SHP77 (cell line): ENCODE measurements at regions not wholly inside any gene's neighbourhood (a gene's known extent, or its start where the extent isn't known, plus 50 kb on each side); places are given as distances from the start of the nearest gene placed in this dataset.
"Not testable (repeated sequence)": the region's sequence is repeated elsewhere in the genome, so short reads cannot be mapped to it uniquely, and the experiment has no call there.

ENCODE experiments used
- DNase-seq, 2 experiments: peaks; one replicate each; lab custom pipeline; 2025; lab: John Stamatoyannopoulos, UW

DNA sequence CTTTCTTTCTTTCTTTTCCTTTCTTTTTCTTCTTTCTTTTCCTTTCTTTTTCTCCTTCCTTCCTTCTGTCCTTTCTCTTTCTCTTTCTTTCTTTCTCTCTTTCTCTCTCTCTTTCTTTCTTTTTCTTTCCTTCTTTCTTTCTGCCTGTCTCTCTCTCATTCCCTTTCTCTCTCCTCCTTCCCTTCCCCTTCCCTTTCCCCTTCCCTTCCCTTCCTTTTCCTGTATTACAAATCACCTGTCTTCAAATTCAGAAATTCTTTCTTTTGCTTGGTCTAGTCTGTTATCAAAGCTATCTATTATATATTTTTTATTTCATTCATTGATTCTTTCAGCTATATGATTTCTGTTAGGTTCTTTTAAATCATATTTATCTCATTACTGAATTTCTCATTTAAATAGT lies 315.2 kb upstream of the NOX3 start:
- DNase-seq = no peak

DNA sequence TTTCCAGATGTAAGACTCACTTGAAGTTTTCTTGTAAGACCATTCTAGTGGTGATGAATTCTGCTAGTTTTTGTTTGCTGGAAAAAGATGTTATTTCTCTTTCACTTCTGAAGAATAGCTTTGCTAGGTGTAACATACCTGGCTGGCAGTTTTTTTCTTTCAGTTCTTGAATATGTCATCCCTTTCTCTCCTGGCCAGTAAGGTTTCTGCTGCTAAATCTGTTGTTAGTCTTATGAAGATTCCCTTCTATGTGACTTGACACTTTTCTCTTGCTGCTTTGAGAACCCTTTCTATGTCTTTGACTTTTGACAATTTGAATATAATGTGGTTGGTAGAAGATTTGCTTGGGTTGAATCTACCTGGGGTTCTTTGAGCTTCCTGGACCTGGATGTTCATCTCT lies 314.7 kb upstream of the NOX3 start:
- no peak for DNase-seq

DNA sequence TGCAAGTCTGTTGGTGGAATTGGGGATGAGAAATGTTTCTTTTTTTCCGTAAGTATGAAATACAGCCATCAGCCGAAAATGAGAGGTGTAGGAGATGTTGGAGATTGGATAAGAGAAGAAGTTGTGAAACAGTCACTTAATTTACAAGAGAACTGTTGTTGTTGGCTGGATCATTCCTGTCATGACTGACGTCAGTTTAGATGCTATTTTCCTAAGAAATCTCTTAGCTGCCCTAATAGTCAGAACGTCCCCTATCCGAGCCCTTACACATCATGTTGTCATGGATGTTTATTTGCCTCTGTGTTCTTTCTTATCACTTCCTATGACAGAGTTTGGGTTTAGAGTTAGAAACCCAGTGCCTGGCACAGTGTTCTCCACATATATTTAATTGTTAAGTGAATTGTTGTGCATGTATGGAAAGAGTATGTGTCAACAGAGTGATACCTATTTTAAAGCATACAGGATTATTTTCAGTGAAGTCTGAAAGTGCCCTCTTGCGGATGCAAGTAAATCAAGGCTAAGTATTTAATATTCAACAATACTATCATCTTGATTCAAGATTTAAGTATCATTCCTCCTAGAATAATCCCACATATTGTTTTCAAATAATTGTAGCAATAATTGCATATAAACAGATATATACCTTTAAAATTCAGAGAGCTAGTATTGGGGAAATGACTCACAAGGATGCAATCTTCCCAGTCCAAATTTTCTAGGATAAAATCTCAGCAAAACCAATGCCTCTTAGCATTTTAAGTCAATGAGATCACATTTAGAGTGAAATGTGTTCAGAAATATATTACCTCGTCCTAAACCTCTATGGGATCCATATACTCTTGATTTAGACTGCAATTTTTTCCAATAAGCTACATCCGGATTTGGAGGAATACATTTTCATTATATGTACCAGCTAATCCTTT lies 309.9 kb upstream of the NOX3 start:
- DNase-seq = no peak

DNA sequence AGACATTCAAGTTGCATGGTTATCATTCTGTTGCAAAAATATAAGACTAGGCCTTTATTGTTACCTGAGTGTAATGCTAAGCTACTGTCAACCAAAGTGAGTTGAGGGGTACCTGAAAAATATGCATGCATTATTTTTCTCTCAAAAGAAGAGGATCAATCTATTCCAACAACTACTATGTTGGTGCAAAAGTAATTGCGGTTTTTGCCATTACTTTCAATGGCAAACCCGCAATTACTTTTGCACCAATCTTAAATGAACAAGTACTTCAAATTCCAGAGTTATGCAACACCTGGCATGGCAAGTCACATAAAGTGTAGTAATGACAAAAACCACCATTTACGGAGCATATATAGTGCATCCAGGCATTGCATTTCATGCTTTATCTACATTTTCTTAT lies 307.0 kb upstream of the NOX3 start:
- DNase-seq = no peak

DNA sequence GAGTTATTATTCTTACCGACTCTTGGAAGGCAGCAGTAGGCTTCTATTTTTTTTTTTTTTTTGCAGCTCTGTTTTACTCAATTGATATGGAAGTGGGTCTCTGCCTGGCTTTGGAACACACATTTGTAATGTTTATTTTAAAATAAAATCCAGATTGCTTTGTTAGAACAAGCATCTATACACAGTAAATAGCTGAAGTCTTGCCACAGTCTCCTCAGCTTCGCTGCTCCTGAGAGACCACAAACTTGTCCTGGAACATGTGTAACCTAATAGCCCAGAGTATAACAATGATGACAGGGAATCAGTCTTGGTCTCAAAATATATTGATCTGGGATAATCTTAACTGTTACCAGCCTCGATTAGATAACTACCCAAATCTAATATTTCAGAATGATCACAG lies 299.8 kb upstream of the NOX3 start:
- no peak for DNase-seq

DNA sequence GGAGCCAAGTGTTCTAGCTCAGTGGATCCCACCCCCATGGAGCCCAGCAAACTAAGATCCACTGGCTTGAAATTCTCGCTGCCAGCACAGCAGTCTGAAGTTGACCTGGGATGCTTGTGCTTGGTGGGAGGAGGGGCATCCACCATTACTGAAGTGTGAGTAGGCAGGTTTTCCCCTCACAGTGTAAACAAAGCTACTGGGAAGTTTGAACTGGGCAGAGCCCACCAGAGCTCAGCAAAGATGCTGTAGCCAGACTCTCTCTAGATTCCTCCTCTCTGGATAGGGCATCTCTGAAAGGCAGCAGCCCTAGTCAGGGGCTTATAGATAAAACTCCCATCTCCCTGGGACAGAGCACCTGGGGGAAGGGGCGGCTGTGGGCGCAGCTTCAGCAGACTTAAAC lies 293.1 kb upstream of the NOX3 start:
- not testable (repeated sequence) for DNase-seq

DNA sequence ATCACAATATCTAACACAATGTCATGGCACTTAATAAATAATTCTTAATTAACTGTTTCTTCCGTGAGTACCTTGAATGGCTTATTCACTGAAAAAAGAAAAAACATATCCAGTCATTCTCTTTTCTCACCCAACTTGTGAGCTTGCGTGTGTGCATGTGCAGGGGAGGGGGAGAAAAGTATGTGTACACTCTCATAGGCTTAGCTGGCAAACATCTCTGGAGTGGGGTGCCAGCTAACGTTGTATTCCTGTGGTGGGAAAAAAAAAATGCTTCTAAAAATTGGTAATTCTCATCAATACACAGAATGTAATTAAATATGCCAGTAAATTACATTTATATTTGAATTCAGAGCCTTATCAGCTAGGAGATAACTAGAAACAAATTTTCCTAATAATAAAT lies 291.9 kb upstream of the NOX3 start:
- no peak for DNase-seq

DNA sequence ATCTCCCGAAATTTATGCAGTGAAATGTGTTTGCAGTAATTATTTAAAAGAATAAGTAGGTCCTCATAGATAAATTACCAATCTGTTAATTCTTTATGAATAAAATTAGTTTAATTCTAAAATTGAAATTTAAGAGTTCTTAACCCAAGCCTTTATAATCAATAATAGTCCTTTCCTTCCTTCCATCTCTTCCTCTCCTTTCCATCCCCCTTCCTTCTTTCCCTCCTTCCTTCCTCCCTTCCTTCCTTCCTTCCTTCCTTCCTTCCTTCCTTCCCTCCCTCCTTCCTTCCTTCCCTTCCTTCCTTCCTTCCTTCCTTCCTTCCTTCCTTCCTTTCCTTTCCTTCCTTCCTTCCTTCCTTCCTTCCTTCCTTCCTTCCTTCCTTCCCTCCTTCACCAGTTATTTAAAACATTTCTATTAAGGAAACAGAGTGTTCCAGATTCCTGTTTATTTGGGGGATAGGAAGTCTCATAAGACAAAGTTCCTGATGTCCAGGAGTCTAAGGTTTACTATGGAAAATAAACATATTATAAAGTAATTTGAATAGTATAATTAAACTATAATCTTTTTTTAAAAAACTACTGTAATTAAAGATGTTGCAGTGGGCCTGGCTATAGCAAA lies 285.3 kb upstream of the NOX3 start:
- no peak for DNase-seq

DNA sequence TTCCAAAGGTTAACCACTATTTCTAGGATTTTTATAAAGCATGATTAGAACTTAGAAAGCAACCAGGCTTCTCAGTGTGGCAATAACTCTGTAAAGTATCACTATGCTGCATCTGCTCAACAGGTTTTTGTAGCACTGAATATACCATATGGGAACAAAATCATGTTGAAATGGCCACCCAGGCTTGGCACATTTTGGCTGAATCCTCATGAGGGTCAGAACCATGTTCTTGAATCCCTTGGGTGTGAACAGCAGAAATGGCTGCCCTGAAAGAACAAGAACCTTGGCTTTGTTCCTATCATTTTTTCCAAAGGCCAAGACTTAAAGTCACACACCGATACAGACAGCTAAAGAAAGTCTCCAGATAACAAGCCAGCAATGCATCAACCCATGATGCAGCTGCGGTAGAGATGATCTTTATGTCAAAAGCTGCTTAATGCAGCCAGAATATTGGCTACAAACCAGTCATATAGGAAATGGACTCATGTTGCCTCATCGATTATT lies 283.0 kb upstream of the NOX3 start:
- no peak for DNase-seq

DNA sequence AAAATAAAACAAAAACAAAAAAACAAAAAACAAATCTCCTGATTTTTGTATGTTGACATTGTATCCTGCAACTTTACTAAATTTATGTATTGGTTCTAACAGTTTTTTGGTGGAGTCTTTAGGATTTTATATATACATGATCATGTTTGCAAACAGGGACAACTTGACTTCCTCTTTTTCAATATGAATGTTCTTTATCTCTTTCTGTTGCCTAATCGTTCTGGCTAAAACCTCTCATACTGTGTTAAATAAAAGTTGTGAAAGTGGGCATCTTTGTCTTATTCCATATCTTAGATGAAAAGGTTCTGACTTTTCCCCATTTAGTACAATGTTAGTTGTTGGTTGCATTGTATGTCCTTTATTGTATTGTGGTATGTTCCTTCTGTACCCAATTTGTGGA lies 261.7 kb upstream of the NOX3 start:
- DNase-seq = no peak

DNA sequence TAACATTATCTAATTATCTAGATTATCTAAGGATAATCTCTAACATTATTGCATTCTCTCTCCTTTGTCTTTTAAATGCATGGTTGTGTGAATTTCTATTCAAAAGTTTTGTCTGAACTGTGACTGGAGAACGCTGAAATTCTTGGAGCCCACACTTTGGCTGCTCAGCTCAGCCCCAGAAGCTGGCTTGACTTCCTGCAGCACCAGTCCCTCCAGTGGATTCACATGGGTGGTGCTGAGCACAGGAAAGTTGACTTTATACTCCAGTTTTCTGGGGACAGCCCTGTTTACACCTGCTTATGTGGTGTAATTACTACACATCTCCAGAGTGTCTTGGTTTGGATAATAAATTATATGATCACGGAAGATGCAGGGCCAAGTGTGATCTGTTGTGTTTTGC lies 255.1 kb upstream of the NOX3 start:
- no peak for DNase-seq

DNA sequence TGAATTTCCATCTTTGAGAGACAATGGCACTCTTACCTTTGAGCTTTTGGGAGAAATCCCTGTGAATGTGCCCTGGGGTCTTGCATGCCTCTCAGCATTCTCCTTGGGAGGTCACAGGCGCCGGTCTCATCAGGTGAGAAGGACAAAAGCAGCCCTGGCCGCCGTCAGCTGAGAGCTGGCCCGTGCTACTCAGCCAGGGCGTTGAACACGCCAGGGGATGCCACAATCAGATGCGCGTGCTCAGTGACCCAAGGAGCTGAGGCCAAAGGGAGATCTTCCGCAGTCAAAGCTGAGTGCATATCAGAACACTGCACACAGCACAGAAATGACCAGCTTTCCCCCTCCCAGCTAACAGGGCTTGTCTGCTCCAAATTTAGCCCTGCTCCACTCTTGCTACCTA lies 253.6 kb upstream of the NOX3 start:
- DNase-seq = no peak

DNA sequence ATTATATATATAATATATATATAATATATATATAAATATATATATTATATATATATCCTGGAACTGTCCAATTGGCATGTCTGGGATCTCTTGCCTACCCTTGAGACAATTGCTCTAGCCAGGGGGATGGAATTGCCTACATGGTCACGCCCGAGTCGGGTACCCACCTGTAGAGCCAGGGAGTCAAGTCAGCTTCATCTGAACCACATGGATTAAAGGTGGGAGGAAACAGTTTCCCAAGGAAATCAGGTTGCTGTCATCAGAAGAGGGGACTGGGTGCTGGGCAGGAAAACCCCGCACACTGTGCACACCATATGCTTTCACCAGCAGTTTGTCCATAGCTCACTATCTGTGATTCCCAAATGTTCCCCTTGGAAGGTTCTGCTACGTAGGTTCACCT lies 252.5 kb upstream of the NOX3 start:
- DNase-seq = no peak

DNA sequence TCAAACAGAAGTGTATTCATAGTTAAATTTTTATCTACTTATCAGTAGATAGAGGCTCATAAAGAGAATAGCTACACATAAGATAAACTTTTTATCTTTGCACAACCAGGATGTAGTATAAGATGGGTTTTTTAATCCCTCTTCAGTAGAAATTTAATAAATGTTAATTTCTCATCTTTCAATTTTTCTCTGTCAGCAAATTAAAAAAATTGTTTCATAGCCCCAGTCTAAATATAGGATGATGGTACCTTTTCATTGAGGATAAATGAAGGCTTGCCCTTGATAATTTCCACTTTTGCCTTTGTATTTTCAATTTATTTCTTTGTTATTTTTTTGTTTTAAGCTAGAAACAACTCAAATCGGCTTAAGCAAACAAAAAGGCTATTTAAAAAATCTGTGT lies 251.2 kb upstream of the NOX3 start:
- DNase-seq = no peak

DNA sequence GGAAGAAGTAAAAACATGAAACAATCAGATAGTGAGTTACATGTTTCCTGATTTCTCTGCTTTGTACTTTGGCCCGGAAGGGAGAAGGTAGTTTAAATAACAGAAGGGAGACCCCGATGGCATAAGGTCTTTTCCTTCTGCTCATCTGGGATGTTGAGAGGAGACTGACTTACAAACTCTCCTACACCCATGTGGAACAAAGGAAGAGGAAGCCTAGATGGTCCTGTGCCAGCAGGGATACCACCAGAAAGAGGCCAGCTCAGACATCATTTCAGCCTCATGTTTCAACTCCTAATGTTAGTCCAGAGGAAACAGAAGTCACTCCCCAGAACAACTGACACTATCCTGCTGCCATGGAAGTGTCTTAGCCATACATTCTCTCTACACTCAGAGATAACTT lies 250.7 kb upstream of the NOX3 start:
- no peak for DNase-seq

DNA sequence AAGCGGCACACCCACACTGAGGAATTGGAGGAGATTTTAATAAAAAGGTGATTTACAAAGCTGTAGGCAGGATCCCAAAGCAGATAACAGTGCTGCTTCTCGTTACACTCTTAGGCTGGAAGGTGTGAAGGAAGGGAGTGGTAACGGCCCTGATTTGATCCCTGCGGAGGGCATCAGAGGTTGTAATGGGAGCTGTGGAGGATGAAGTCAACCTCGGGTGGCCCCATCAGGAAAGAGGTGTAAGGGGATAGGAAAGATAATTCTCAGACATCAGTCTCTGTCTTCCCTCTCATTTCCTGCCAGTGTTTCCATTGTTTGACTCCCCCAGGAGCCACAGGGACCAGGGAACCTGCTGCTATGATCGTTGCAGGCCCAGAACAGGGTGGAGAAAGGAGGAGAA lies 245.7 kb upstream of the NOX3 start:
- DNase-seq = no peak

DNA sequence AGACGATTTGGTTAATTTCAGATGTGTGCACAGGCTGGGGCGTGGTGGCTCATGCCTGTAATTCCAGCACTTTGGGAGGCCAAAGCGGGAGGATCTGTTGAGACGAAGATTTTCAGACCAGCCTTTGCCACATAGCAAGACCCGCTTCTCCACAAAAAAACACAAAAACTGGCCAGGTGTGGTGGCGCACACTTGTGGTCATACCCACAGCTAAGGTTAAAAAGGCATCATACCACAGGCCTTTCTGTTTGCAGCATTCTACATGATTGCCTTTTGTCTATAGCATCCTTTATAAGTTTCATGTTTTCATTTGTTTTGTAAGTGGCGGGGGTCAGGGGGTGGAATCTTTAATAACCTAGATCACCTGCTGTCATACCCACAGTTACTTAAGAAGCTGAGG lies 239.9 kb upstream of the NOX3 start:
- no peak for DNase-seq

DNA sequence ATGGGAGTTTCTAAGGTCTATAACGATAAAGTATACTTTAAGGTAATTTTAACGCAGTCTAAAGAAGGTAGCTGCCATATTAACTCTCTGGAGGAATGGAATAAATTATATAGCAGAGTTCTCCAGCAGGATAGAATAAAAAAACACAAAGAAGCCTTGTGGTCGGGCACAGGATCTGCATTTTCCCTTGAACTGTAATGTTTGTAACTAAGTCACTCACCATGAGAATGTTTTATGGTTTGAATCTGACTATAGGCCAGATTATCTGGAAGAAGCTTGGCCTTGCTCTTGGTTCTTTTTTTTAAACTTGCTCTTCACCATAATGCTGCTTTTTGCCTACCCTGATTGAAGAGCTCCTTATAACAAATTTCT lies 238.8 kb upstream of the NOX3 start:
- no peak for DNase-seq

DNA sequence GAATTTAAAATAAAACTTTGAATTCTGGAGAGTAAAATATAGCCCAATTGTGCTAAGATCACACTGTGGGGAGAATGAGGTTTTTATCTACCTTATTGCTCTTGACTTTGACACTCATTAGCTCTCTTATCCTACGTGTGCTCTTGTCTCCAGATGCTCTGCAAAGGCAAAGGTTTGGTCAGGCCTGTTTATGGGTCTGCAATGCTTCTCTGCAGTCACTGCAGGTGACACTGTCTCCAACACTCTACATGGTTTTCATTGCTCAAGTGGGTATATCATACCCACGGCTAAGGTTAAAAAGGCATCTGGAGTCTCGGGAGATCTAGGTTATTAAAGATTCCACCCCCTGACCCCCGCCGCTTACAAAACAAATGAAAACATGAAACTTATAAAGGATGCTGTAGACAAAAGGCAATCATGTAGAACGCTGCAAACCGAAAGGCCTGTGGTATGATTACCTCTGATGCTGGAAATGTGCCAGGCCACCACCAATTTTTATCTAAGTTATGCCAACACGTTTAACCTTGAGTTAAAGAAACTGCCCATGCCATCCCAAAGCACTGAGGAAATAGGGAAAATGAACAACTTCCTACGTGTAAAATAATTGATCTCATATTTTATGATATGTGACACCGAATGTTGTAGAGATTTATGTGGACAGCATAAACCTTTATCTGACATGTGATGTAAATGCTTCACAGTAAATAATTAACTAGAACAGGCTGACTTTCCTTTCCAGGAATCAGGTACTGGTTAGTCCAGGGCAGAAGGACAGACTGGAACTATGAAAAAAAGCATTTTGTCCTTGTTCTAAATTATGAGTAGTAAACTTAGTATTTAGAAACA lies 238.2 kb upstream of the NOX3 start:
- no peak for DNase-seq

DNA sequence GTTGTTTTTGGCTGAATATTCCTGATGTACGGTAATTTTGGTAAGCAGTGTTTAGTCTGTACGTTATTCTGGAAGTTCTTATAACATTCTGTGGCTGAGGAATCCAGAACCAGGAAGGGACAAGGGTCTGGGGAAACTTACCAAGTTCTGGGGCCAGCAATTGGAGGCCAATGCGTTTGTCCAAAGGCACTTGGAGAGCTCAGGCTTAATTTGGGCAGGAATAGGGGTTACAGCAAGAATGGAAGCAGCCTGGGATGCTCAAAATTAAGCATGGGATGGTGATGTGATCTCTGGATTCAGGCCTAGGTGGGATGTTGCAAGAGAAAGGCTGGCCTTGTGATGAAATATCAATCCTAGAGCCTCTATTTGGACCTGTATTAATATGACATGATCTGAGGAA lies 235.2 kb upstream of the NOX3 start:
- DNase-seq = no peak

DNA sequence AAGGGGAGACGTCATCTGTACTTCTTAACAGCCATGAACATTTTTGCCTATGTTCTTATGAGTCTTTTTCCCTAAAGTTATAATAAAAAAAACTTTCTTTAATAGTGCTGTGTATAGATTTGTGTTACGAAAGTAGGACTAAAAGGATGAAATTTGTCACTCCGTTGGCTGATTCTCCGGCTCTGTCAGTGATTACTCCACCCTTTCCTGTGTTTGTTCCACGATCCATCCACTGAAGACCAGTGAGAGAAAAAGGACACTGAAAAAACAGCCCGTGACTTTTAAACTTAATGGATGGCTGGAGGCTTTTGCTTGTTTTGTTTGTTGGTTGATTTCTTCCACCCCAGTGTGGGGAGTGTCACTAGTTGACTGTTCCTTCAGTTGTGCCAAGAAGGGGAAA lies 232.0 kb upstream of the NOX3 start:
- no peak for DNase-seq

DNA sequence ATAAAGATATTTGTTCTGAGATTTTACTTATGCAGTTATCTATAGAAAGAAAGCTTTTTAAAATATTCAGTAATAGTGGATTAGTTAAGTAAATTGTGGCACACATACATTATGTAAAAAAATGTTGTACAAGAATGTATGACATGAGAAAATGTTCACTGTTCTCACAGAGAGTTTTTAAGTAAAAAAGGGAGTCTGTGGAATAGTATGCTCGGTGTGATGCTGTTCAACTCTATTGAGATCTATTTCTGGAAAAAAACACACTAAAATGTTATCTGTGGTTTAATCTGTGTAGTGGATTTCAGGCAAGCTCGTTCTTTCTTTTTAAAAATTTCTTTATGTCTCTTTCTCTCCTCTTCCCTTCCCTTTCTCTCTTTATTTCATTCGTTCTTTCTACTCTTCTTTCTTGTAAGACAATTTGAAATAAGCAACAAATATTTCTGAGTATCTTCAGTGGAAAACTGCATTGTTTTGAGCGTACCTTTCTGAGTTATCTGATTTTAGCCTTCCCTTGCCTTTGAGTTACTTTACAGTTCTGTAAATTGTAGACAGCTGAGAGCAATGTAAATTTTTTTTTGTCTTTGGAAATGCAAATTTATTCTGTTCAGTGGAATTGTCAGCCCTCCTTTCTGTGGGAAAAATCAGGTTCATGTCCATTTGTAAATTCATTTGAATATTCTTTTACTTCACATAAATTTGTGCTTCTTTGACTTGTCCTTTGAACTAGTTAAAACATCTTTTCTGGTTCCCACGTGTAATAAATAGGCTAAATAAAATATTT lies 229.0 kb upstream of the NOX3 start:
- no peak for DNase-seq
